ENCODE measurements at regions not wholly inside any gene's neighbourhood (a gene's known extent, or its start where the extent isn't known, plus 50 kb on each side); places are given as distances from the start of the nearest gene placed in this dataset.

GRCh38 chr10:111277661-111278060 is 200.8 kb downstream of the ADRA2A start:
- no peak for DNase-seq (ENCODE audit: low spot score)
- no peak for TF ChIP-seq CTCF (IDR thresholded peaks at IDR 0.05; ENCODE audit: extremely low read depth, missing control alignments)

- no peak for DNase-seq (ENCODE audit: low spot score)
- TF ChIP-seq CTCF (IDR thresholded peaks at IDR 0.05; ENCODE audit: extremely low read depth, missing control alignments), result no peak
Observed at GRCh38 chr10:111278266-111278665, 201.4 kb downstream of the ADRA2A start.

- no peak for TF ChIP-seq CTCF (IDR thresholded peaks at IDR 0.05; ENCODE audit: extremely low read depth, missing control alignments)
- no peak for DNase-seq (ENCODE audit: low spot score)
Observed at GRCh38 chr10:111281516-111281915, 204.7 kb downstream of the ADRA2A start.

GRCh38 chr10:111289461-111289860 is 212.6 kb downstream of the ADRA2A start:
- no peak for TF ChIP-seq CTCF (IDR thresholded peaks at IDR 0.05; ENCODE audit: extremely low read depth, missing control alignments)
- no peak for DNase-seq (ENCODE audit: low spot score)

GRCh38 chr10:111290649-111291048 is 213.8 kb downstream of the ADRA2A start:
- no peak for TF ChIP-seq CTCF (IDR thresholded peaks at IDR 0.05; ENCODE audit: extremely low read depth, missing control alignments)
- DNase-seq (ENCODE audit: low spot score), result no peak

- DNase-seq (ENCODE audit: low spot score), result no peak
- no peak for TF ChIP-seq CTCF (IDR thresholded peaks at IDR 0.05; ENCODE audit: extremely low read depth, missing control alignments)
Observed at GRCh38 chr10:111295788-111296187, 219.0 kb downstream of the ADRA2A start.

GRCh38 chr10:111297351-111297848 is 220.6 kb downstream of the ADRA2A start:
- no peak for TF ChIP-seq CTCF (IDR thresholded peaks at IDR 0.05; ENCODE audit: extremely low read depth, missing control alignments)
- DNase-seq (ENCODE audit: low spot score), result no peak

Measured in GM20000 (cell line).